SU-DHL-6 (cell line): ENCODE measurements at regions not wholly inside any gene's neighbourhood (a gene's known extent, or its start where the extent isn't known, plus 50 kb on each side); places are given as distances from the start of the nearest gene placed in this dataset.

Experiments used
- H2AFZ ChIP-seq: fragments of 200-600 bp; sonication (generic); 2 replicates; pipeline ENCODE4 v1.6.1; 2014; ENCODE audit warnings: low read depth, mild to moderate bottlenecking, moderate library complexity, mixed read lengths, antibody characterized with exemption, low read length; ENCODE audit not compliant: severe bottlenecking
- H3F3A ChIP-seq: fragments of 200-600 bp; shearing (Covaris generic); 2 replicates; pipeline ENCODE4 v1.6.0; 2016; ENCODE audit warnings: antibody characterized with exemption, mild to moderate bottlenecking; ENCODE audit not compliant: insufficient read depth
- H3K27ac ChIP-seq: fragments of 200-600 bp; sonication (generic); 2 replicates; pipeline ENCODE4 v1.5.1; 2016; ENCODE audit warnings: low read depth, mild to moderate bottlenecking, low read length, moderate library complexity, mixed read lengths
- H3K27me3 ChIP-seq: fragments of 200-600 bp; sonication (generic), shearing (Covaris generic); 2 replicates; pipeline ENCODE4 v1.6.0; 2014; ENCODE audit warnings: mild to moderate bottlenecking, low read length
- H3K36me3 ChIP-seq: fragments of 200-600 bp; sonication (generic); 2 replicates; pipeline ENCODE4 v1.6.1; 2014; ENCODE audit warnings: mild to moderate bottlenecking, low read length, mixed read lengths
- H3K4me2 ChIP-seq: fragments of 300-600, 200-600 bp; shearing (Covaris generic), sonication (generic); 2 replicates; pipeline ENCODE4 v1.6.0; 2014; ENCODE audit warnings: low read length, low read depth, mild to moderate bottlenecking; ENCODE audit not compliant: poor library complexity, severe bottlenecking
- H3K4me3 ChIP-seq: fragments of 200-600 bp; sonication (generic); 2 replicates; pipeline ENCODE4 v1.5.1; 2014; ENCODE audit warnings: antibody characterized with exemption, low read length, mild to moderate bottlenecking, mixed read lengths; ENCODE audit not compliant: insufficient read depth, poor library complexity, severe bottlenecking
- H3K79me2 ChIP-seq: fragments of 200-600 bp; sonication (generic); 2 replicates; pipeline ENCODE4 v1.6.1; 2014; ENCODE audit warnings: mild to moderate bottlenecking, low read length, moderate library complexity; ENCODE audit not compliant: insufficient read depth
- H3K9ac ChIP-seq: fragments of 200-600 bp; sonication (generic); 2 replicates; pipeline ENCODE4 v1.7.0; 2014; ENCODE audit warnings: mild to moderate bottlenecking, low read length
- H3K9me2 ChIP-seq: fragments of 200-600 bp; sonication (generic); replicated peaks from 2 replicates; pipeline ENCODE4 v1.6.1; 2014; ENCODE audit warnings: low read length; ENCODE audit not compliant: insufficient read depth
- H3K9me3 ChIP-seq: fragments of 200-600 bp; sonication (generic); 2 replicates; pipeline ENCODE4 v1.6.1; 2014; ENCODE audit warnings: low read length, mixed read lengths; ENCODE audit not compliant: insufficient read depth
- H4K20me1 ChIP-seq: fragments of 200-600 bp; sonication (generic); 2 replicates; pipeline ENCODE4 v1.6.1; 2014; ENCODE audit warnings: low read depth, mild to moderate bottlenecking, antibody characterized with exemption, low read length, moderate library complexity, mixed read lengths
- CTCF ChIP-seq: fragments of 200-600 bp; sonication (generic); IDR thresholded peaks from one replicate; pipeline ENCODE4 v1.5.1; 2017; ENCODE audit warnings: antibody characterized with exemption, mild to moderate bottlenecking, low read length, moderate library complexity; ENCODE audit not compliant: insufficient read depth, poor library complexity, severe bottlenecking
- EZH2phosphoT487 ChIP-seq: fragments of 200-600 bp; sonication (generic), shearing (Covaris generic); conservative IDR thresholded peaks from 2 replicates; pipeline ENCODE4 v1.6.1; 2018; ENCODE audit warnings: mild to moderate bottlenecking, antibody characterized with exemption, low read length, moderate library complexity, mixed read lengths

- no peaks in the 10 kb centered on the region for H3K79me2 ChIP-seq
- no peaks in the 10 kb centered on the region for H3K9me2 ChIP-seq
- no peaks in the 10 kb centered on the region for H4K20me1 ChIP-seq
- TF ChIP-seq EZH2phosphoT487 = no peak
- no peak for TF ChIP-seq CTCF
- H3K9me3 ChIP-seq = no peaks in the 10 kb centered on the region
- H2AFZ ChIP-seq = no peak overlapping the region
- H3K9ac ChIP-seq = no peak overlapping the region
- no peaks in the 10 kb centered on the region for H3K36me3 ChIP-seq
- H3K4me3 ChIP-seq = no peak overlapping the region
- no peaks in the 10 kb centered on the region for H3K27me3 ChIP-seq
- H3K27ac ChIP-seq = no peak overlapping the region
- no peak overlapping the region for H3K4me2 ChIP-seq
- H3F3A ChIP-seq = no peaks in the 10 kb centered on the region
Measured at GRCh38 chr1:63269571-63269970, 52.8 kb upstream of the FOXD3 start.
